IMR-90 (cell line): ENCODE measurements at regions not wholly inside any gene's neighbourhood (a gene's known extent, or its start where the extent isn't known, plus 50 kb on each side); places are given as distances from the start of the nearest gene placed in this dataset.

ENCODE experiments used
- ATAC-seq: fragments of 200-7000 bp; cut with Tn5 transposase; 2 replicates; pipeline ENCODE4 v1.9.1; 2020; ENCODE audit warnings: low read depth, mild to moderate bottlenecking, moderate library complexity
- BruUV-seq: library from RNA; stranded (reverse); fragments of 400-500 nt; replicated peaks from 2 replicates; lab custom pipeline; 2021; lab: Mats Ljungman, UMichigan
- CTCF ChIA-PET: fragments of 300-600 bp; formaldehyde crosslinking; extraction: SDS; loops from one replicate; lab custom pipeline; 2021; ENCODE audit warnings: antibody characterized with exemption; lab: Yijun Ruan, JAX
- POLR2A ChIA-PET: fragments of 300-600 bp; sonication (Branson Sonifier 250); formaldehyde crosslinking; loops from one replicate; lab custom pipeline; 2022; ENCODE audit warnings: antibody characterized with exemption; ENCODE audit not compliant: unreplicated experiment; lab: Charles Lee
- DNase-seq: peaks from one replicate; pipeline ENCODE4 v3.0.0; 2013
- H2AFZ ChIP-seq: replicated peaks from 2 replicates; pipeline ENCODE3; 2013; ENCODE audit warnings: low read length, mild to moderate bottlenecking; ENCODE audit not compliant: poor library complexity
- H2AK5ac ChIP-seq: 2 replicates; pipeline ENCODE4 v1.6.1; 2013; ENCODE audit warnings: low read depth, low read length, inconsistent platforms
- H2AK9ac ChIP-seq: replicated peaks from 2 replicates; pipeline ENCODE3; 2013; ENCODE audit warnings: mild to moderate bottlenecking, low read depth, low read length, moderate library complexity; ENCODE audit not compliant: poor library complexity
- H2BK120ac ChIP-seq: 2 replicates; pipeline ENCODE4 v1.6.1; 2013; ENCODE audit warnings: low read depth, low read length, inconsistent platforms
- H2BK15ac ChIP-seq: 3 replicates; pipeline ENCODE4 v1.6.1; 2013; ENCODE audit warnings: low read depth, low read length, inconsistent platforms
- H2BK20ac ChIP-seq: 2 replicates; pipeline ENCODE4 v1.6.1; 2013; ENCODE audit warnings: low read depth, mild to moderate bottlenecking, inconsistent platforms, low read length, moderate library complexity
- H2BK5ac ChIP-seq: 2 replicates; pipeline ENCODE4 v1.6.1; 2013; ENCODE audit warnings: mild to moderate bottlenecking, low read depth, low read length, inconsistent platforms; ENCODE audit not compliant: poor library complexity, severe bottlenecking
- H3K14ac ChIP-seq: replicated peaks from 2 replicates; pipeline ENCODE4 v1.6.1; 2013; ENCODE audit warnings: low read depth, low read length, inconsistent platforms
- H3K18ac ChIP-seq: 2 replicates; pipeline ENCODE4 v1.6.1; 2013; ENCODE audit warnings: low read depth, low read length, control low read depth
- H3K23ac ChIP-seq: 2 replicates; pipeline ENCODE4 v1.6.1; 2013; ENCODE audit warnings: low read depth, low read length, inconsistent platforms
- H3K27ac ChIP-seq: 2 replicates; pipeline ENCODE4 v1.5.1; 2013; ENCODE audit warnings: mild to moderate bottlenecking, control low read depth, low read length; ENCODE audit not compliant: insufficient read depth
- H3K27me3 ChIP-seq: 2 replicates; pipeline ENCODE4 v1.6.1; 2013; ENCODE audit warnings: low read length; ENCODE audit not compliant: control insufficient read depth, insufficient read depth
- H3K36me3 ChIP-seq: 2 replicates; pipeline ENCODE4 v1.6.1; 2013; ENCODE audit warnings: low read length, mixed read lengths; ENCODE audit not compliant: control insufficient read depth, insufficient read depth
- H3K4ac ChIP-seq: 2 replicates; pipeline ENCODE4 v1.6.1; 2013; ENCODE audit warnings: low read depth, low read length, inconsistent platforms
- H3K4me1 ChIP-seq: 2 replicates; pipeline ENCODE4 v1.6.1; 2013; ENCODE audit warnings: low read length, mixed read lengths; ENCODE audit not compliant: control insufficient read depth, insufficient read depth
- H3K4me2 ChIP-seq: 2 replicates; pipeline ENCODE4 v1.6.1; 2013; ENCODE audit warnings: low read depth, mild to moderate bottlenecking, control low read depth, low read length, moderate library complexity
- H3K4me3 ChIP-seq: 2 replicates; pipeline ENCODE4 v1.5.1; 2013; ENCODE audit warnings: low read depth, mild to moderate bottlenecking, control low read depth, low read length, moderate library complexity; ENCODE audit not compliant: insufficient read depth
- H3K56ac ChIP-seq: 2 replicates; pipeline ENCODE4 v1.6.1; 2013; ENCODE audit warnings: low read length, inconsistent platforms; ENCODE audit not compliant: insufficient read depth; ENCODE audit errors: extremely low read depth
- H3K79me1 ChIP-seq, 2 experiments: 2 replicates each; pipeline ENCODE4 v1.6.1; 2013; ENCODE audit warnings: low read length in 2 of 2, inconsistent platforms in 1 of 2, low read depth in 1 of 2
- H3K9ac ChIP-seq: 2 replicates; pipeline ENCODE4 v1.6.1; 2013; ENCODE audit warnings: low read depth, low read length, control low read depth
- H3K9me1 ChIP-seq: 2 replicates; pipeline ENCODE4 v1.6.1; 2013; ENCODE audit warnings: low read length, inconsistent platforms; ENCODE audit not compliant: insufficient read depth
- H3K9me3 ChIP-seq: 2 replicates; pipeline ENCODE4 v1.6.1; 2013; ENCODE audit warnings: low read length; ENCODE audit not compliant: control insufficient read depth, insufficient read depth
- H4K20me1 ChIP-seq: 2 replicates; pipeline ENCODE4 v1.6.1; 2013; ENCODE audit warnings: low read length, inconsistent platforms; ENCODE audit not compliant: insufficient read depth
- H4K5ac ChIP-seq: 2 replicates; pipeline ENCODE4 v1.6.1; 2013; ENCODE audit warnings: mild to moderate bottlenecking, low read depth, low read length, control low read depth
- H4K8ac ChIP-seq, 2 experiments: 2 replicates each; pipeline ENCODE4 v1.6.1; 2013; ENCODE audit warnings: low read depth in 2 of 2, low read length in 2 of 2, control low read depth in 1 of 2, inconsistent platforms in 1 of 2
- H4K91ac ChIP-seq: 2 replicates; pipeline ENCODE4 v1.6.1; 2013; ENCODE audit warnings: low read depth, low read length, inconsistent platforms; ENCODE audit not compliant: insufficient read depth
- BHLHE40 ChIP-seq: fragments of 150-350 bp; IDR thresholded peaks from 2 replicates; pipeline ENCODE4 v1.6.1; 2016; ENCODE audit warnings: mild to moderate bottlenecking, low read depth, low read length
- CEBPB ChIP-seq: IDR thresholded peaks from 2 replicates; pipeline ENCODE4 v1.6.1; 2012; ENCODE audit warnings: low read depth, low read length, improper control_type of control experiment
- CHD1 ChIP-seq: IDR thresholded peaks from 2 replicates; pipeline ENCODE4 v1.6.1; 2012; ENCODE audit warnings: low read depth, low read length, improper control_type of control experiment
- MAFK ChIP-seq: IDR thresholded peaks from 2 replicates; pipeline ENCODE4 v1.6.1; 2012; ENCODE audit warnings: low read depth, low read length, improper control_type of control experiment
- NFE2L2 ChIP-seq: fragments of 150-350 bp; IDR thresholded peaks from 2 replicates; pipeline ENCODE4 v1.6.1; 2016; ENCODE audit warnings: low read depth, mild to moderate bottlenecking, low read length
- POLR2A ChIP-seq: IDR thresholded peaks from 2 replicates; pipeline ENCODE4 v1.6.1; 2012; ENCODE audit warnings: mild to moderate bottlenecking, low read depth, low read length
- RAD21 ChIP-seq: IDR thresholded peaks from 2 replicates; pipeline ENCODE4 v1.6.1; 2012; ENCODE audit warnings: low read length, improper control_type of control experiment
- SMC3 ChIP-seq: fragments of 150-350 bp; IDR thresholded peaks from 2 replicates; pipeline ENCODE4 v1.6.1; 2016; ENCODE audit warnings: low read depth, mild to moderate bottlenecking, antibody characterized with exemption, low read length, moderate library complexity
- WGBS, 2 experiments: methylation state at CpG; one replicate each; pipeline versions ENCODE4 v1.1.5 to v1.1.7; 2013; ENCODE audit warnings: missing lambda C conversion rate in 2 of 2; ENCODE audit not compliant: insufficient read length in 1 of 2; ENCODE audit errors: extremely low coverage in 2 of 2; 5-methylcytosine and 5-hydroxymethylcytosine counted together
- dilution Hi-C: fragments of 300-500 bp; cut with HindIII; formaldehyde crosslinking; loops from one replicate; pipeline ENCODE4 v1.14.3; 2018; ENCODE audit warnings: low sequenced_read_pairs; ENCODE audit not compliant: unreplicated experiment
- in situ Hi-C: fragments of 300-500 bp; cut with MboI; formaldehyde crosslinking; loops from 3 replicates; pipeline ENCODE4 v1.14.3; 2019; ENCODE audit warnings: low sequenced_read_pairs, inconsistent platforms, mixed read lengths
- intact Hi-C: fragments of 100-400 bp; cut with micrococcal nuclease; formaldehyde crosslinking; loops from 2 replicates; pipeline ENCODE4 v1.10.0; 2022
- TF ChIP-seq, protein P1 (sequence below): fragments of 150-350 bp; IDR thresholded peaks from 2 replicates; pipeline ENCODE4 v1.6.1; 2016; ENCODE audit warnings: low read depth, mild to moderate bottlenecking, low read length, moderate library complexity, borderline replicate concordance

DNA sequence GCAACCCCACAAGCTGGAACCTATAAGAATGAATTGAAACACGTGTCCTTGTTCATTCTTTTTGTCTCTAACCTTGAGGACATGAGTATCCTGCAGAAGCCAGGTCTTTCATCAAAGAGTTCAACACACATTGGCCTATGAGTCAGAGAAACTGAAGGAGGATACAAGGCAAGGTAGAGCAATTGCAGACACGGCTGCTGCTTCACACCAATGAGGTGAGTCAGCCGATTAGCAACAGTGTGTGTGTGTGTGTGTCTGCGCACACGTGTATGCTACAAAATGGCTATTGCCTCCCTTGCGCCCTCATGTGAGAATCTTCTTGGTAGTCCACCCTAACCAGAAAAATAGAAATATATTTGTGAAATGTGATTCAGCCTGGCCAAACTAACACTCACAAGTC lies 1477.7 kb upstream of the IGFBP7 start:
- H3K9ac ChIP-seq, result no peak overlapping the region
- H3K27me3 ChIP-seq, result no peaks in the 10 kb centered on the region
- H2AFZ ChIP-seq, result no peak overlapping the region
- ChIA-PET CTCF (no interaction called here), POLR2A (no interaction called here)
- no peak for TF ChIP-seq POLR2A
- no peak for TF ChIP-seq CHD1
- no peak for TF ChIP-seq CEBPB
- no peak for TF ChIP-seq NFE2L2
- TF ChIP-seq MAFK, result no peak
- TF ChIP-seq BHLHE40, result no peak
- TF ChIP-seq SMC3, result no peak
- TF ChIP-seq, protein P1, sequence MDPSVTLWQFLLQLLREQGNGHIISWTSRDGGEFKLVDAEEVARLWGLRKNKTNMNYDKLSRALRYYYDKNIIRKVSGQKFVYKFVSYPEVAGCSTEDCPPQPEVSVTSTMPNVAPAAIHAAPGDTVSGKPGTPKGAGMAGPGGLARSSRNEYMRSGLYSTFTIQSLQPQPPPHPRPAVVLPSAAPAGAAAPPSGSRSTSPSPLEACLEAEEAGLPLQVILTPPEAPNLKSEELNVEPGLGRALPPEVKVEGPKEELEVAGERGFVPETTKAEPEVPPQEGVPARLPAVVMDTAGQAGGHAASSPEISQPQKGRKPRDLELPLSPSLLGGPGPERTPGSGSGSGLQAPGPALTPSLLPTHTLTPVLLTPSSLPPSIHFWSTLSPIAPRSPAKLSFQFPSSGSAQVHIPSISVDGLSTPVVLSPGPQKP, result no peak
- no peak for TF ChIP-seq RAD21
- no peak for ATAC-seq
- no peak overlapping the region for H3K27ac ChIP-seq
- H3K18ac ChIP-seq, result no peak overlapping the region
- peaks cover 4% of the 10 kb centered on the region; the same call in 1 of the 2 replicates for H3K9me3 ChIP-seq
- no peak overlapping the region for H3K56ac ChIP-seq
- in situ Hi-C loops (no loop called here), dilution Hi-C loops (no loop called here), intact Hi-C loops (no loop called here)
- DNase-seq, result no peak
- H3K36me3 ChIP-seq, result no peaks in the 10 kb centered on the region
- no peak overlapping the region for H2AK9ac ChIP-seq
- no peak overlapping the region for H3K14ac ChIP-seq
- no peak overlapping the region for H3K23ac ChIP-seq
- H4K8ac ChIP-seq, result no peak overlapping the region
- H2BK20ac ChIP-seq, result no peak overlapping the region
- no peak overlapping the region for H4K5ac ChIP-seq
- H3K9me1 ChIP-seq, result no peaks in the 10 kb centered on the region
- H4K20me1 ChIP-seq, result no peaks in the 10 kb centered on the region
- no peak overlapping the region for H2BK15ac ChIP-seq
- H2AK5ac ChIP-seq, result no peak overlapping the region
- no peak overlapping the region for H2BK120ac ChIP-seq
- no peak overlapping the region for H4K91ac ChIP-seq
- no peak overlapping the region for H3K4ac ChIP-seq
- H3K4me3 ChIP-seq, result no peak overlapping the region
- 40% methylated on average over 2 of the region's 6 CpGs; no CpG with 5 or more reads in 1 of the 2 experiments for WGBS, 2 experiments
- no TSS peak for BruUV-seq
- H2BK5ac ChIP-seq, result no peak overlapping the region
- no peaks in the 10 kb centered on the region for H3K79me1 ChIP-seq
- H3K4me1 ChIP-seq, result no peaks in the 10 kb centered on the region
- no peak overlapping the region for H3K4me2 ChIP-seq
